Sigmoid colon (tissue), 6 donors: ENCODE measurements at regions not wholly inside any gene's neighbourhood (a gene's known extent, or its start where the extent isn't known, plus 50 kb on each side); places are given as distances from the start of the nearest gene placed in this dataset.

Experiments
- DNase-seq: peaks from one replicate; pipeline ENCODE4 v3.0.0-alpha.2; 2019
- H3K27ac ChIP-seq, 4 donors: fragments of 200-600 bp; sonication (generic); one replicate each; pipeline ENCODE4 v1.5.1; 2016 to 2019; ENCODE audit warnings: mild to moderate bottlenecking in 1 of 4
- H3K27me3 ChIP-seq, 3 donors: fragments of 200-600 bp; sonication (generic); one replicate each; pipeline ENCODE4 v1.5.1; 2019; ENCODE audit warnings: mild to moderate bottlenecking in 1 of 3
- H3K36me3 ChIP-seq, 4 donors: fragments of 200-600 bp; sonication (generic); one replicate each; pipeline ENCODE4 v1.5.1; 2016 to 2019
- H3K4me1 ChIP-seq, 4 donors: fragments of 200-600 bp; sonication (generic); one replicate each; pipeline ENCODE4 v1.5.1; 2017 to 2019
- H3K4me3 ChIP-seq, 4 donors: fragments of 200-600 bp; sonication (generic); one replicate each; pipeline ENCODE4 v1.5.1; 2017 to 2019; ENCODE audit warnings: mild to moderate bottlenecking in 2 of 4, moderate library complexity in 1 of 4
- H3K9me3 ChIP-seq, 4 donors: fragments of 200-600 bp in 3 of 4; sonication (generic) in 3 of 4; one replicate each; pipeline versions ENCODE4 v1.5.1 to v1.6.1; 2013 to 2019
- CTCF ChIP-seq, 4 experiments: fragments of 450-650 bp in 3 of 4; fragments of 200-600 bp in 1 of 4; IDR thresholded peaks; one replicate each; pipeline ENCODE4 v1.5.1; 2016 to 2019; ENCODE audit warnings: antibody characterized with exemption in 4 of 4, mild to moderate bottlenecking in 3 of 4, moderate library complexity in 2 of 4
- EP300 ChIP-seq, 4 donors: sonication (generic); formaldehyde crosslinking; IDR thresholded peaks; one replicate each; pipeline ENCODE4 v1.6.1; 2017; ENCODE audit warnings: antibody characterized with exemption in 4 of 4
- POLR2A ChIP-seq, 2 donors: fragments of 450-650 bp; IDR thresholded peaks; one replicate each; pipeline ENCODE4 v1.6.1; 2016; ENCODE audit warnings: antibody characterized with exemption in 2 of 2, mild to moderate bottlenecking in 2 of 2, moderate library complexity in 2 of 2
- POLR2AphosphoS5 ChIP-seq, 4 donors: sonication (generic); formaldehyde crosslinking; IDR thresholded peaks; one replicate each; pipeline ENCODE4 v1.6.1; 2017; ENCODE audit warnings: antibody characterized with exemption in 4 of 4
- WGBS, 2 donors: extraction: QIAGEN DNeasy Blood & Tissue Kit; methylation state at CpG; one replicate each; pipeline ENCODE4 v1.1.7; 2013; 5-methylcytosine and 5-hydroxymethylcytosine counted together
- intact Hi-C: fragments of 100-400 bp; cut with DNase I; formaldehyde crosslinking; loops from one replicate; pipeline ENCODE4 v1.15.1; 2023
- donor health status: healthy with polysubstance abuse.
- donor health status: healthy.

GRCh38 chr17:62892870-62893338 is 73.1 kb upstream of the TANC2 start:
- intact Hi-C loops = no loop called here
- H3K27me3 ChIP-seq = no peaks in the 10 kb centered on the region
- TF ChIP-seq EP300 (IDR thresholded peaks at IDR 0.05) = no peak
- TF ChIP-seq POLR2A (IDR thresholded peaks at IDR 0.05) = no peak
- TF ChIP-seq POLR2AphosphoS5 (IDR thresholded peaks at IDR 0.05) = no peak
- no peak for TF ChIP-seq CTCF (IDR thresholded peaks at IDR 0.05)
- H3K36me3 ChIP-seq = no peaks in the 10 kb centered on the region
- no peaks in the 10 kb centered on the region for H3K9me3 ChIP-seq
- peak; percentile 72 for DNase-seq
- peak overlapping the region in 2 of 4 donors; percentile 25 to 28 for H3K27ac ChIP-seq
- H3K4me3 ChIP-seq = no peak overlapping the region
- H3K4me1 ChIP-seq = peaks cover 0 to 8% (median 2%) of the 10 kb centered on the region in 4 donors
- 31 to 41% methylated on average over 4 of the region's 4 CpGs for WGBS, 2 donors

GRCh38 chr17:62892061-62892675 is 73.9 kb upstream of the TANC2 start:
- no peak for DNase-seq
- intact Hi-C loops = no loop called here
- Histone ChIP-seq H3K9me3 (no peaks in the 10 kb centered on the region), H3K4me3 (no peak overlapping the region), H3K4me1 (peaks cover 0 to 5% (median 2%) of the 10 kb centered on the region in 4 donors), H3K27ac (peak overlapping the region in 2 of 4 donors; percentile 25 to 28), H3K27me3 (no peaks in the 10 kb centered on the region), H3K36me3 (no peaks in the 10 kb centered on the region)
- 66 to 71% methylated on average over 3 of the region's 3 CpGs for WGBS, 2 donors
- TF ChIP-seq CTCF (IDR thresholded peaks at IDR 0.05) (no peak), POLR2AphosphoS5 (IDR thresholded peaks at IDR 0.05) (no peak), EP300 (IDR thresholded peaks at IDR 0.05) (no peak), POLR2A (IDR thresholded peaks at IDR 0.05) (no peak)

DNA sequence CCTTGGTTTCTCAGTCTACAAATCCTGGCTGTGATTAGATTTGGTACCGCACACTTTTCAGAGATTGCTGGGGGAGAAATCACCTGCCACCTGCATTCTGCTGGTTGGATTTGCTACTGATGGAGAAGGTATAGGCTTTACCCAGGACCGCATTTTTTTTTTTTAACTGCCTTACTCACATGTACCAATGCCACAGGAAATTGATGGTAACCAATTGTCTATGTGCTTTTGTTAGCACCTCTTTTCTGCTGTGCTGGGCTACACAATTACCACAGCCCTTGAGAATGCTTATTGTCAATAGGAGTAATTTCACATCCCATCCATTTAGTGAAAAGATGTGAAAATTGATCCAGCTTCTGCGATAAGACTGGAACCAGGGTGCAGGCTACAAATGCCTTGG is 74.4 kb upstream of the TANC2 start:
- no peak for DNase-seq
- peaks cover 0 to 5% (median 2%) of the 10 kb centered on the region in 4 donors for H3K4me1 ChIP-seq
- no peak overlapping the region for H3K27ac ChIP-seq
- no peaks in the 10 kb centered on the region for H3K27me3 ChIP-seq
- H3K36me3 ChIP-seq = no peaks in the 10 kb centered on the region
- H3K4me3 ChIP-seq = no peak overlapping the region
- intact Hi-C loops = no loop called here
- no peaks in the 10 kb centered on the region for H3K9me3 ChIP-seq
- no peak for TF ChIP-seq POLR2A (IDR thresholded peaks at IDR 0.05)
- WGBS, 2 donors = 94 to 98% methylated on average over 3 of the region's 3 CpGs

- WGBS, 2 donors = 72 to 83% methylated on average over 1 of the region's 1 CpG
- Histone ChIP-seq H3K27me3 (no peaks in the 10 kb centered on the region), H3K9me3 (no peaks in the 10 kb centered on the region), H3K4me1 (peaks cover 0 to 5% (median 2%) of the 10 kb centered on the region in 4 donors), H3K4me3 (no peak overlapping the region), H3K27ac (no peak overlapping the region), H3K36me3 (no peaks in the 10 kb centered on the region)
- TF ChIP-seq POLR2AphosphoS5 (IDR thresholded peaks at IDR 0.05) (no peak), EP300 (IDR thresholded peaks at IDR 0.05) (no peak), CTCF (IDR thresholded peaks at IDR 0.05) (no peak), POLR2A (IDR thresholded peaks at IDR 0.05) (no peak)
- DNase-seq = no peak
- intact Hi-C loops = no loop called here
These were observed 77.3 kb upstream of the TANC2 start for GRCh38 chr17:62888765-62889164.

- no peak for DNase-seq
- Histone ChIP-seq H3K36me3 (no peaks in the 10 kb centered on the region), H3K9me3 (no peaks in the 10 kb centered on the region), H3K27ac (no peak overlapping the region), H3K4me3 (no peak overlapping the region), H3K4me1 (peaks cover 0 to 5% (median 2%) of the 10 kb centered on the region in 4 donors), H3K27me3 (no peaks in the 10 kb centered on the region)
- intact Hi-C loops = no loop called here
- no peak for TF ChIP-seq CTCF (IDR thresholded peaks at IDR 0.05)
- no peak for TF ChIP-seq POLR2AphosphoS5 (IDR thresholded peaks at IDR 0.05)
- TF ChIP-seq POLR2A (IDR thresholded peaks at IDR 0.05) = no peak
- TF ChIP-seq EP300 (IDR thresholded peaks at IDR 0.05) = no peak
These were observed 77.9 kb upstream of the TANC2 start for GRCh38 chr17:62888148-62888547.
